Liver (tissue), 8 donors: ENCODE measurements at regions not wholly inside any gene's neighbourhood (a gene's known extent, or its start where the extent isn't known, plus 50 kb on each side); places are given as distances from the start of the nearest gene placed in this dataset.
"Not testable (repeated sequence)": the region's sequence is repeated elsewhere in the genome, so short reads cannot be mapped to it uniquely, and the experiment has no call there.

Experiments
- DNase-seq: peaks from one replicate; pipeline ENCODE4 v3.0.0-alpha.2; 2017; ENCODE audit warnings: low spot score
- H3K27ac ChIP-seq, 2 donors: one replicate each; pipeline ENCODE4 v1.7.0; 2013; ENCODE audit warnings: inconsistent platforms in 2 of 2, low read length in 2 of 2, control low read depth in 1 of 2, low read depth in 1 of 2, mild to moderate bottlenecking in 1 of 2
- H3K27me3 ChIP-seq, 4 donors: one replicate each; pipeline versions ENCODE4 v1.6.1 to v1.7.0; 2013; ENCODE audit warnings: low read length in 3 of 4, inconsistent platforms in 1 of 4, mild to moderate bottlenecking in 1 of 4, moderate library complexity in 1 of 4; ENCODE audit not compliant: control insufficient read depth in 4 of 4, insufficient read depth in 4 of 4
- H3K36me3 ChIP-seq, 4 donors: one replicate each; pipeline versions ENCODE4 v1.6.1 to v1.7.0; 2013; ENCODE audit warnings: low read length in 3 of 4, mild to moderate bottlenecking in 3 of 4, low read depth in 1 of 4, moderate library complexity in 1 of 4; ENCODE audit not compliant: control insufficient read depth in 4 of 4, insufficient read depth in 3 of 4
- H3K4me1 ChIP-seq, 4 donors: one replicate each; pipeline versions ENCODE4 v1.6.1 to v1.7.0; 2013; ENCODE audit warnings: low read length in 3 of 4, mild to moderate bottlenecking in 3 of 4, moderate library complexity in 1 of 4; ENCODE audit not compliant: control insufficient read depth in 4 of 4, insufficient read depth in 4 of 4
- H3K4me3 ChIP-seq, 3 donors: one replicate each; pipeline versions ENCODE4 v1.6.1 to v1.7.0; 2013; ENCODE audit warnings: low read length in 3 of 3, control low read depth in 1 of 3, low read depth in 1 of 3, mild to moderate bottlenecking in 1 of 3
- H3K9ac ChIP-seq, 2 donors: one replicate each; pipeline ENCODE4 v1.7.0; 2013; ENCODE audit warnings: low read length in 2 of 2, mild to moderate bottlenecking in 2 of 2, moderate library complexity in 2 of 2, control low read depth in 1 of 2, low read depth in 1 of 2
- H3K9me3 ChIP-seq, 4 donors: one replicate each; pipeline versions ENCODE4 v1.6.1 to v1.7.0; 2013; ENCODE audit warnings: low read length in 3 of 4; ENCODE audit not compliant: control insufficient read depth in 4 of 4
- EGR1 ChIP-seq, 2 donors: IDR thresholded peaks; 2 replicates each; pipeline ENCODE4 v1.6.1; 2016 to 2018; ENCODE audit warnings: antibody characterized with exemption in 2 of 2, low read depth in 2 of 2
- FOXA2 ChIP-seq: IDR thresholded peaks from 2 replicates; pipeline ENCODE4 v1.6.1; 2016; ENCODE audit warnings: antibody characterized with exemption
- GABPA ChIP-seq, 2 donors: IDR thresholded peaks in 1 of 2; conservative IDR thresholded peaks in 1 of 2; 2 replicates each; pipeline ENCODE4 v1.6.1; 2016; ENCODE audit warnings: antibody characterized with exemption in 2 of 2, mild to moderate bottlenecking in 1 of 2, moderate library complexity in 1 of 2
- JUND ChIP-seq, 2 donors: IDR thresholded peaks; 2 replicates each; pipeline ENCODE4 v1.6.1; 2016; ENCODE audit warnings: antibody characterized with exemption in 2 of 2
- NR2F2 ChIP-seq: IDR thresholded peaks from 2 replicates; pipeline ENCODE4 v1.6.1; 2016; ENCODE audit warnings: antibody characterized with exemption
- RAD21 ChIP-seq, 2 donors: IDR thresholded peaks; 2 replicates each; pipeline ENCODE4 v1.6.1; 2016; ENCODE audit warnings: antibody characterized with exemption in 2 of 2, mild to moderate bottlenecking in 2 of 2
- RXRA ChIP-seq, 2 donors: IDR thresholded peaks; 2 replicates each; pipeline ENCODE4 v1.6.1; 2017 to 2018; ENCODE audit warnings: antibody characterized with exemption in 2 of 2, mild to moderate bottlenecking in 1 of 2
- SP1 ChIP-seq: IDR thresholded peaks from 2 replicates; pipeline ENCODE4 v1.6.1; 2018; ENCODE audit warnings: antibody characterized with exemption, mild to moderate bottlenecking
- YY1 ChIP-seq: IDR thresholded peaks from 2 replicates; pipeline ENCODE4 v1.6.1; 2016; ENCODE audit warnings: antibody characterized with exemption, mild to moderate bottlenecking
- WGBS: extraction: QIAGEN DNeasy Blood & Tissue Kit; methylation state at CpG from one replicate; pipeline ENCODE4 v1.1.7; 2013; 5-methylcytosine and 5-hydroxymethylcytosine counted together
- TF ChIP-seq, protein P1 (sequence below): IDR thresholded peaks from 2 replicates; pipeline ENCODE4 v1.6.1; 2016; ENCODE audit warnings: antibody characterized with exemption, mild to moderate bottlenecking
- TF ChIP-seq, protein P2 (sequence below): IDR thresholded peaks from 2 replicates; pipeline ENCODE4 v1.6.1; 2016; ENCODE audit warnings: antibody characterized with exemption
- TF ChIP-seq, protein P3 (sequence below): IDR thresholded peaks from 2 replicates; pipeline ENCODE4 v1.6.1; 2016; ENCODE audit warnings: antibody characterized with exemption
- TF ChIP-seq, protein P4 (sequence below): fragments of 150-350 bp; IDR thresholded peaks from 2 replicates; pipeline ENCODE4 v1.5.1; 2017; ENCODE audit warnings: improper control_type of control experiment, low read depth, low read length; ENCODE audit not compliant: missing input control
- TF ChIP-seq, protein P5 (sequence below): IDR thresholded peaks from 2 replicates; pipeline ENCODE4 v1.6.1; 2016; ENCODE audit warnings: antibody characterized with exemption
- donor health status: healthy.
- donor health status: healthy.
- donor health status: healthy.
- donor health status: healthy.
- donor health status: healthy.

DNA sequence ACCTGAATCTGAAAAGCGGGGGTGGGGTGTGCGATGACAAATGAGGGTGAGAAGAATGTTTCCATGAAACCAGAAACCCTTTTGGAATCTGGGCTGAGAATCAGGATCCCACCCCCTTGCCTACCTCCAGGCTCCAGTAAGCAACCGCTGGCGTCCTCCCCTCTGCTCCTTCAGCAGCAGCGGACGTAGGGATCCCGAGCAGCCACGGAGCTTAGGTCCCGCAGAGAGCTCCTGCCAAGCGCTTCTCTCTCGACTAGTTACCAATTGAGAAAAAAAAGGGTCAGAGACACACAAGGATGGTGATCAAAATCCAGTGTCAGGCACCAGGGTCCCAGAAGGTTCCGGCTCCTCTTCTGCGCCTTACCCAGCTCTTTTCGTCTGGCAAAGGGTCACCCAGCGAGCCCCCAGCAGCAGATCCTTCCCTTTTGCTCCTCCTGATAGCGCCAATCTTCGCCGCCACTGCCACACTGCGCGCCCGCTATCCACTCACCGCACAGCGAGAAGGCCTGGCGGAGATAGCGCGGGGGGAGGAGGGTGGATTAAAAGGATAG, 733.5 kb downstream of the ZWINT start:
- Histone ChIP-seq H3K4me3 (no peak overlapping the region), H3K9me3 (no peaks in the 10 kb centered on the region)
- no peak for DNase-seq

DNA sequence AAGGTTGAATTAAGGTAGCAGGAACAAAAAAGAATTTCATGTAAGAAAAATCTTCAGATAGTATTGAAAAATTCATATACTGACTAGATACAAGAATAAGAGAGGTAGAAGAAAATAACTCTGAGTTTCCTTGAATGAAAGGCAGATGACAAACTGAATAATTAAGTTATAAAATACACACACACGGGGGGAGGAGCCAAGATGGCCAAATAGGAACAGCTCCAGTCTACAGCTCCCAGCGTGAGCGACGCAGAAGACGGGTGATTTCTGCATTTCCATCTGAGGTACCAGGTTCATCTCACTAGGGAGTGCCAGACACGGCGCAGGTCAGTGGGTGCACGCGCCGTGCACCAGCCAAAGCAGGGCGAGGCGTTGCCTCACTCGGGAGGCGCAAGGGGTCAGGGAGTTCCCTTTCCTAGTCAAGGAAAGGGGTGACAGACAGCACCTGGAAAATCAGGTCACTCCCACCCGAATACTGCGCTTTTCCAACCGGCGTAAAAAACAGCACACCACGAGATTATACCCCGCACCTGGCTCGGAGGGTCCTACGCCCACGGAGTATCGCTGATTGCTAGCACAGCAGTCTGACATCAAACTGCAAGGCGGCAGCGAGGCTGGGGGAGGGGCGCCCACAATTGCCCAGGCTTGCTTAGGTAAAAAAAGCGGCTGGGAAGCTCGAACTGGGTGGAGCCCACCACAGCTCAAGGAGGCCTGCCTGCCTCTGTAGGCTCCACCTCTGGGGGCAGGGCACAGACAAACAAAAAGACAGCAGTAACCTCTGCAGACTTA, 759.2 kb downstream of the ZWINT start:
- not testable (repeated sequence) for H3K4me3 ChIP-seq
- WGBS: 4% methylated on average over 29 of the region's 29 CpGs

More for the DNA sequence above, 733.5 kb downstream of the ZWINT start:
- no peak overlapping the region for H3K27ac ChIP-seq
- no peak overlapping the region for H3K9ac ChIP-seq
- peaks cover 0 to 7% (median 1%) of the 10 kb centered on the region in 4 donors for H3K27me3 ChIP-seq
- WGBS: 5% methylated on average over 26 of the region's 26 CpGs
- no peaks in the 10 kb centered on the region for H3K36me3 ChIP-seq
- no peak for TF ChIP-seq SP1
- no peak for TF ChIP-seq RAD21 (IDR thresholded peaks at IDR 0.05)
- TF ChIP-seq, protein P1, sequence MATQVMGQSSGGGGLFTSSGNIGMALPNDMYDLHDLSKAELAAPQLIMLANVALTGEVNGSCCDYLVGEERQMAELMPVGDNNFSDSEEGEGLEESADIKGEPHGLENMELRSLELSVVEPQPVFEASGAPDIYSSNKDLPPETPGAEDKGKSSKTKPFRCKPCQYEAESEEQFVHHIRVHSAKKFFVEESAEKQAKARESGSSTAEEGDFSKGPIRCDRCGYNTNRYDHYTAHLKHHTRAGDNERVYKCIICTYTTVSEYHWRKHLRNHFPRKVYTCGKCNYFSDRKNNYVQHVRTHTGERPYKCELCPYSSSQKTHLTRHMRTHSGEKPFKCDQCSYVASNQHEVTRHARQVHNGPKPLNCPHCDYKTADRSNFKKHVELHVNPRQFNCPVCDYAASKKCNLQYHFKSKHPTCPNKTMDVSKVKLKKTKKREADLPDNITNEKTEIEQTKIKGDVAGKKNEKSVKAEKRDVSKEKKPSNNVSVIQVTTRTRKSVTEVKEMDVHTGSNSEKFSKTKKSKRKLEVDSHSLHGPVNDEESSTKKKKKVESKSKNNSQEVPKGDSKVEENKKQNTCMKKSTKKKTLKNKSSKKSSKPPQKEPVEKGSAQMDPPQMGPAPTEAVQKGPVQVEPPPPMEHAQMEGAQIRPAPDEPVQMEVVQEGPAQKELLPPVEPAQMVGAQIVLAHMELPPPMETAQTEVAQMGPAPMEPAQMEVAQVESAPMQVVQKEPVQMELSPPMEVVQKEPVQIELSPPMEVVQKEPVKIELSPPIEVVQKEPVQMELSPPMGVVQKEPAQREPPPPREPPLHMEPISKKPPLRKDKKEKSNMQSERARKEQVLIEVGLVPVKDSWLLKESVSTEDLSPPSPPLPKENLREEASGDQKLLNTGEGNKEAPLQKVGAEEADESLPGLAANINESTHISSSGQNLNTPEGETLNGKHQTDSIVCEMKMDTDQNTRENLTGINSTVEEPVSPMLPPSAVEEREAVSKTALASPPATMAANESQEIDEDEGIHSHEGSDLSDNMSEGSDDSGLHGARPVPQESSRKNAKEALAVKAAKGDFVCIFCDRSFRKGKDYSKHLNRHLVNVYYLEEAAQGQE: no peak
- no peak for TF ChIP-seq YY1
- TF ChIP-seq EGR1 (IDR thresholded peaks at IDR 0.05; ENCODE audit: low read depth in 2 of 2): no peak
- TF ChIP-seq RXRA (IDR thresholded peaks at IDR 0.05): no peak
- H3K4me1 ChIP-seq: peaks cover 2 to 23% (median 14%) of the 10 kb centered on the region in 4 donors

DNA sequence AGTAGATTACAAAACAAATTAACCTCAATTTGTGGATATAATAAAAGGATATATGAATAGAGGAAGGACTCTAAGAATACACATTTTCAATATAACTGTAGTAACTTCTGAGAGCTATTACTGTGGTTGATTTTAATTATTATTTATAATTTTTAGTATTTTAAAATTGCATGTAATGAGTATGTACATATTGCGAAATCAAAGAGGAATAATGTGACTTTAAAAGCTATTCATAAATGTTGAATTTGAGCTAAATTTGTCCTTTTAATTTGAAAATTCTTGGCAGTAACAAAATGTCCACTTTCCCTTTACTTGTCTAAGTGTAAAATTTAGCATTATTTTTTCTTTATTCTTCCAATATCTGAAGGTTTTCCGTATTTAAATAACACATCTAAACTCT, 750.6 kb upstream of the PCDH15 start:
- WGBS: 56% methylated on average over 2 of the region's 2 CpGs
- TF ChIP-seq, protein P2, sequence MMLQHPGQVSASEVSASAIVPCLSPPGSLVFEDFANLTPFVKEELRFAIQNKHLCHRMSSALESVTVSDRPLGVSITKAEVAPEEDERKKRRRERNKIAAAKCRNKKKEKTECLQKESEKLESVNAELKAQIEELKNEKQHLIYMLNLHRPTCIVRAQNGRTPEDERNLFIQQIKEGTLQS: no peak
- TF ChIP-seq RAD21 (IDR thresholded peaks at IDR 0.05) (no peak), JUND (IDR thresholded peaks at IDR 0.05) (no peak), NR2F2 (no peak), RXRA (IDR thresholded peaks at IDR 0.05) (no peak), GABPA (IDR thresholded peaks at IDR 0.05 in 1 of 2, conservative IDR thresholded peaks at IDR 0.05 in 1 of 2) (no peak), SP1 (no peak), FOXA2 (no peak), EGR1 (IDR thresholded peaks at IDR 0.05; ENCODE audit: low read depth in 2 of 2) (no peak)
- TF ChIP-seq, protein P1: no peak
- TF ChIP-seq, protein P3, sequence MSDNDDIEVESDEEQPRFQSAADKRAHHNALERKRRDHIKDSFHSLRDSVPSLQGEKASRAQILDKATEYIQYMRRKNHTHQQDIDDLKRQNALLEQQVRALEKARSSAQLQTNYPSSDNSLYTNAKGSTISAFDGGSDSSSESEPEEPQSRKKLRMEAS: no peak
- TF ChIP-seq, protein P4, sequence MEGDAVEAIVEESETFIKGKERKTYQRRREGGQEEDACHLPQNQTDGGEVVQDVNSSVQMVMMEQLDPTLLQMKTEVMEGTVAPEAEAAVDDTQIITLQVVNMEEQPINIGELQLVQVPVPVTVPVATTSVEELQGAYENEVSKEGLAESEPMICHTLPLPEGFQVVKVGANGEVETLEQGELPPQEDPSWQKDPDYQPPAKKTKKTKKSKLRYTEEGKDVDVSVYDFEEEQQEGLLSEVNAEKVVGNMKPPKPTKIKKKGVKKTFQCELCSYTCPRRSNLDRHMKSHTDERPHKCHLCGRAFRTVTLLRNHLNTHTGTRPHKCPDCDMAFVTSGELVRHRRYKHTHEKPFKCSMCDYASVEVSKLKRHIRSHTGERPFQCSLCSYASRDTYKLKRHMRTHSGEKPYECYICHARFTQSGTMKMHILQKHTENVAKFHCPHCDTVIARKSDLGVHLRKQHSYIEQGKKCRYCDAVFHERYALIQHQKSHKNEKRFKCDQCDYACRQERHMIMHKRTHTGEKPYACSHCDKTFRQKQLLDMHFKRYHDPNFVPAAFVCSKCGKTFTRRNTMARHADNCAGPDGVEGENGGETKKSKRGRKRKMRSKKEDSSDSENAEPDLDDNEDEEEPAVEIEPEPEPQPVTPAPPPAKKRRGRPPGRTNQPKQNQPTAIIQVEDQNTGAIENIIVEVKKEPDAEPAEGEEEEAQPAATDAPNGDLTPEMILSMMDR: no peak
- TF ChIP-seq, protein P5, sequence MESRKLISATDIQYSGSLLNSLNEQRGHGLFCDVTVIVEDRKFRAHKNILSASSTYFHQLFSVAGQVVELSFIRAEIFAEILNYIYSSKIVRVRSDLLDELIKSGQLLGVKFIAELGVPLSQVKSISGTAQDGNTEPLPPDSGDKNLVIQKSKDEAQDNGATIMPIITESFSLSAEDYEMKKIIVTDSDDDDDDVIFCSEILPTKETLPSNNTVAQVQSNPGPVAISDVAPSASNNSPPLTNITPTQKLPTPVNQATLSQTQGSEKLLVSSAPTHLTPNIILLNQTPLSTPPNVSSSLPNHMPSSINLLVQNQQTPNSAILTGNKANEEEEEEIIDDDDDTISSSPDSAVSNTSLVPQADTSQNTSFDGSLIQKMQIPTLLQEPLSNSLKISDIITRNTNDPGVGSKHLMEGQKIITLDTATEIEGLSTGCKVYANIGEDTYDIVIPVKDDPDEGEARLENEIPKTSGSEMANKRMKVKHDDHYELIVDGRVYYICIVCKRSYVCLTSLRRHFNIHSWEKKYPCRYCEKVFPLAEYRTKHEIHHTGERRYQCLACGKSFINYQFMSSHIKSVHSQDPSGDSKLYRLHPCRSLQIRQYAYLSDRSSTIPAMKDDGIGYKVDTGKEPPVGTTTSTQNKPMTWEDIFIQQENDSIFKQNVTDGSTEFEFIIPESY: no peak

More for the DNA sequence above, 759.2 kb downstream of the ZWINT start:
- not testable (repeated sequence) for DNase-seq, H3K36me3 ChIP-seq, H3K4me1 ChIP-seq, H3K27me3 ChIP-seq, H3K9ac ChIP-seq, H3K9me3 ChIP-seq, H3K27ac ChIP-seq

More for the DNA sequence above, 750.6 kb upstream of the PCDH15 start:
- no peak for DNase-seq
- Histone ChIP-seq H3K4me1 (no peaks in the 10 kb centered on the region), H3K4me3 (no peak overlapping the region), H3K36me3 (no peaks in the 10 kb centered on the region), H3K27ac (no peak overlapping the region), H3K9ac (no peak overlapping the region), H3K9me3 (no peaks in the 10 kb centered on the region), H3K27me3 (no peaks in the 10 kb centered on the region)
